Ecto neural progenitor cell (in vitro differentiated cells): ENCODE measurements at regions not wholly inside any gene's neighbourhood (a gene's known extent, or its start where the extent isn't known, plus 50 kb on each side); places are given as distances from the start of the nearest gene placed in this dataset.

Experiments used
- DNase-seq: peaks from one replicate; pipeline ENCODE4 v3.0.0-alpha.2; 2018; ENCODE audit warnings: low spot score

- DNase-seq = peak; percentile 38
These were observed 249.1 kb downstream of the C16orf95 start for GRCh38 chr16:87067836-87068761.

- DNase-seq = peak; percentile 45
These were observed 248.4 kb downstream of the C16orf95 start for GRCh38 chr16:87068762-87069150.

DNA sequence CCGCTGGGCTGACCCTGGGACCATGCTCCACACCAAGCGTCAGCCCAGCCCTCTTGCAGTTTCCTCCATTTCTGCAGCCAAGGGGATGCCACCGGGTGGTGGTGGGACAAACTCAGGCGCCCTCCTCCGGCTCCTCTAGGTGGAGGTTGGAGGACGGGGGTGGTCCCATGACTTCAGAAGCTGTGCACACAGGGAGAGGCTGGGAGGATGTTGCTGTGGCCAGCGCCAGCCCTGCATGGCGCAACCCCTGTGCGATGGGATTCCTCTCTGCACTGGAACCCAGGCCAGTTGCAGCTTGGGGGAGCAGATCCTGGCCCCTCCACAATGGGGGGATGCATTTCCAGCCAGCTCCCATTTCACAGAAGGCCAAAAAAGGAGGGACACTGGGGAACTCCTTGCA, 246.5 kb downstream of the C16orf95 start:
- peak; percentile 39 for DNase-seq

- DNase-seq = peak; percentile 39
These were observed 245.1 kb downstream of the C16orf95 start for GRCh38 chr16:87072101-87072500.

- DNase-seq = peak; percentile 47
These were observed 242.4 kb downstream of the C16orf95 start for GRCh38 chr16:87074641-87075318.

DNA sequence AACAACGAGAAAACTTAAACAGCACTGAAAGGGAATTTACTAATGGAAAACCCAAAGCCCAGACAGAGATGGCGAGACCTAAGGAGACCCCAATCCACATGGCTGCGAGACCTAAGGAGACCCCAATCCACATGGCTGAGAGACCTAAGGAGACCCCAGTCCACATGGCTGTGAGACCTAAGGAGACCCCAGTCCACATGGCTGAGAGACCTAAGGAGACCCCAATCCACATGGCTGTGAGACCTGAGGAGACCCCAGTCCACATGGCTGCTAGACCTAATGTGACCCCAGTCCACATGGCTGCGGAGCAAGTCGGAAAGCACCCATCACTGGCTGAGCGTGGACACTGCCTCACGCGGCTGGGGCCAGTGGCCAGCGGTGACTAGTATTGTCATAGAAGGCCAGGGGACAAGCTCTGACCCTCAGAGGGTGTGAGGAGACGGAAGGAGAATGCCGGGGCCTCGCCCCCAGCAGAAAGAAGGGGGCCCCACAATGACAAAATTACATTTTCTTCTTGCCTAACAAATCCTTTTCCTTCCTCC, 241.8 kb downstream of the C16orf95 start:
- peak; percentile 29 for DNase-seq

DNA sequence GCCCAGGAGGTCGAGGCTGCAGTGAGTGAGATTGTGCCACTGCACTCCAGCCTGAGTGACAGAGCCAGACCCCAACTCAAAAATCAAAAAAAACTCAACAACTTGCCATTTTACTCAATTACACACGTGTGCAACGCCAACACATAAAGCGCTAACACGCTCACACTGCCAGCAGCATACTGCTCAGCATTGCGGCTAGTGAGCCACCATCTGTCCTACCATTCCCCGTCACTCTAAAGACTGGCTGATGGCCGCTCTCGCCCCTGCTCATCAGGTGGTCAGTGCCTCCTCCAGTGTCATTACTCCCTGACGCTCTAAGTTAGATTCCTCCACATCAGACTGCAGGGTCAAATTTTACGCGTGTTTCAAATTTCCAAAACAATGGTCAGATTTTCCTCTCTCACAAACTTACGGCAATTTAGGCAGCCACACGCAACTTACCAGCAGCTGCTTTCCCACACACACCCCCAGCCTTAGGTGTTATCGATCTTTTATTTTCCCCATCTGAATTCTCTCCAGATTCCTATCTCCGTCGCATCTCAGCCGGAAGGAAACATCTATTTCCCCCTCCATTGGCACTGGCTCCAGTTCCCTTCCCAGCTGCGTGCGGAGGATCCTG, 240.8 kb downstream of the C16orf95 start:
- no peak for DNase-seq

DNA sequence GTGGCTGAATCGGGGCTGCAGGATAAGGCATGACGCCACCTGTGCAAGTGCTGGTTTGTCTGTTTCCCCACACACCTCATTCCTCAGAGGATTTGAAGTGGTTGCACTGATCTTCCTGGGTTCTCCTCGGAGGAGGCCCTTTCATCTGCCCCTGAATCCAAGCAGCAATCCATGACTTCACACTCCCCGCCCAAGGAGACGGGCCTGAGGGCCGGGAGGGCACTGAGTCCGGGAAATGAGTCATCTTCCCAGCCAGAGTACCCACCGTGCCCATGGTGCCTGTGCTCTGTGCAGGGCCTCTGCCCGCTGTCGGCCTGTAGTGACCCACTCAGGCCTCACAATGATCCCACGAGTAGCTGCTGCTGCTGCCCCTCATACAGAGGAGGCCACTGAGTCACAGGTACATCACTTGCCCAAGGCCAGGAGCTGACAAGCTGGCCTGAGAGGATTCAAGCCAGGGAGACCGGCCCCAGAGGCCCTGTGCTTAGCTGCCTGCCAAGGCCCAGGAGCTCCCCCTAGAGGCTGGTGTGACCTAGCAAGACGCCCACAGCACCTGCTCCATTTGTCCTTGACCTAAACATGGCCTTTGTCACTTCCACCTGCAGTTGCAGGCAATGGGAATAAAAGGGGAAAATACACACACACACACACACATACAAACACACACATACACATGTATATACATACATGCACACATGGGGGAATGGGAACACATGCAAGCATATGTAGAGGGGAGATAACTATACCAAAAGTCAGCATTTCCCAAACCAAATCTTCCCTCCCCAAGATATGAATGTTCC, 240.0 kb downstream of the C16orf95 start:
- peak; percentile 72 for DNase-seq

DNA sequence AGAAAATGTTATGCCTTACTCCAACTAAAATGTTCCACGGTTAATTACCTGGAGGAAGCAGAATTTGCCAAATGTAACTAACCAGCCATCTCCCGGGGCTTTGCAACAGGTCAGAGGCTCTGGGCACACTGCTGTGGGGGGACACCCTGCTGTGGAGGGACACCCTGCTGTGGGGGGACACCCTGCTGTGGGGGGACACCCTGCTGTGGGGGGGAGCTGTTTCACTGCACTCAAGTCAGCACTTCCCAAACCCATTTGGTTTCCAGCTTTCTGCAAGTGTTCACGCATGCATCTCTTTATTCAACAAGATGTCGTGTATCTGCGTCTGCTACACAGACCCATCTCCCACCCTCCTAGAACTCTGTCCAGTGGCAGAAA, 239.5 kb downstream of the C16orf95 start:
- DNase-seq = peak; percentile 38

GRCh38 chr16:87080571-87081167, 236.5 kb downstream of the C16orf95 start:
- DNase-seq = no peak

GRCh38 chr16:87085441-87085840, 231.8 kb downstream of the C16orf95 start:
- peak; percentile 20 for DNase-seq

- peak; percentile 14 for DNase-seq
These were observed 231.0 kb downstream of the C16orf95 start for GRCh38 chr16:87086156-87086555.

- no peak for DNase-seq
These were observed 230.6 kb downstream of the C16orf95 start for GRCh38 chr16:87086575-87086974.

- no peak for DNase-seq
These were observed 224.2 kb downstream of the C16orf95 start for GRCh38 chr16:87092958-87093357.

- DNase-seq = no peak
These were observed 223.2 kb downstream of the C16orf95 start for GRCh38 chr16:87093804-87094555.

- no peak for DNase-seq
These were observed 222.7 kb downstream of the C16orf95 start for GRCh38 chr16:87094556-87094865.

DNA sequence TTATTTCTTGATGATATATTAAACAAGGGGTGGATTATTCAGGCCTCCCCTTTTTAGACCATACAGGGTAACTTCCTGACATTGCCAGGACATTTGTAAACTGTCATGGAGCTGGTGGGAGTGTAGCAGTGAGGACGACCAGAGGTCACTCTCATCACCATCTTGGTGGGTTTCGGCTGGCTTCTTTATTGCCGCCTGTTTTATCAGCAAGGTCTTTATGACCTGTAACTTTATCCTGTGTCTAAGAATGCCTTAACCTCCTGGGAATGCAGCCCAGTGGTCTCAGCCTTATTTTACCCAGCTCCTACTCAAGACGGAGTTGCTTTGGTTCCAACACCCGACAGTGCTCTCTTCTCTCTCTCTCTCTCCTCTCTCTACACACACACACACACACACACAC, 221.9 kb downstream of the C16orf95 start:
- no peak for DNase-seq

DNA sequence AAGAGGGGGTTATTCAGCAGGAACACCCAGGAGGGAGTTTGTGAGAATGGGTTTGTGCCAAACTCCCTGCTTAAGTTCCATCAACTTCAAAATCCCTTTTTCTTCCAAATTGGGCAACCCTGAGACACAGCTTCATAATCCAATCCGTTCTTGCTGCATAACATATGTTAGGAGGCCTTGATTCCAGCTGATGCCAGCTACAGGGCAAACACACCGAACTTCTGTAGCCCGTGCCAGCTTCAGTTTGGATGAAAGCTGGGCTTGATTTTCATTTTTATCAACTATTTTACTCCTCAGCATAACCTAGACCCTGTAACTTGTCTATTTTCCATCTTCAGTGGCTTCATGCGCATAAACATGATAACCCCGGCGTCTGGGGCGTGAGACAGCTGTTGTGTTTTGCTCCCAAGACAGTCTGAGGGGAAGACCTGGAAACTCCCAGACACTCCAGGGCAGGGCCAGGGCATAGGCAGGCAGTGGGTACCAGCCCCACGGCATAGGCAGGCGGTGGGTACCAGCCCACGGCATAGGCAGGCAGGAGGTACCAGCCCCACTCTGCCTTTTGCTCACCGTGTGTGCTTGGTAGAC, 220.4 kb downstream of the C16orf95 start:
- DNase-seq = no peak

DNA sequence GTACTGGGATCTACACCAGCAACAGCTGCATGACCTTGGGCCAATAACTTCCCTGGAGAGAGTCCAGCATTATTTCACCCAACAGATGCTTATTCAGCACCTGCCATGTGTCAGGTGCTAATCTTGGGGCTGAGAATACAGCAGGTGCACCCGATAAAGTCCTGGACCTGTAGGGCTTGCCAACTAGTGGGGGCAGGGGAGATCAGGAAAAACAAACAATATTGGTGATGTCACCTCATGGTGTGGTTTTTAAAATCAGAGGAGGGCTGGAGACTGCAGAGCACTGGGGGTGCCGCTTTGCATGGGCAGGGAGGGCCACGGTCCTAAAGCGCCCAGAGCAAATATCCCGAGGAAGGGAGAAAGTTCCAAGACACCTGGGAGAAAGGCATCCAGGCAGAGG, 218.8 kb downstream of the C16orf95 start:
- DNase-seq = no peak

DNA sequence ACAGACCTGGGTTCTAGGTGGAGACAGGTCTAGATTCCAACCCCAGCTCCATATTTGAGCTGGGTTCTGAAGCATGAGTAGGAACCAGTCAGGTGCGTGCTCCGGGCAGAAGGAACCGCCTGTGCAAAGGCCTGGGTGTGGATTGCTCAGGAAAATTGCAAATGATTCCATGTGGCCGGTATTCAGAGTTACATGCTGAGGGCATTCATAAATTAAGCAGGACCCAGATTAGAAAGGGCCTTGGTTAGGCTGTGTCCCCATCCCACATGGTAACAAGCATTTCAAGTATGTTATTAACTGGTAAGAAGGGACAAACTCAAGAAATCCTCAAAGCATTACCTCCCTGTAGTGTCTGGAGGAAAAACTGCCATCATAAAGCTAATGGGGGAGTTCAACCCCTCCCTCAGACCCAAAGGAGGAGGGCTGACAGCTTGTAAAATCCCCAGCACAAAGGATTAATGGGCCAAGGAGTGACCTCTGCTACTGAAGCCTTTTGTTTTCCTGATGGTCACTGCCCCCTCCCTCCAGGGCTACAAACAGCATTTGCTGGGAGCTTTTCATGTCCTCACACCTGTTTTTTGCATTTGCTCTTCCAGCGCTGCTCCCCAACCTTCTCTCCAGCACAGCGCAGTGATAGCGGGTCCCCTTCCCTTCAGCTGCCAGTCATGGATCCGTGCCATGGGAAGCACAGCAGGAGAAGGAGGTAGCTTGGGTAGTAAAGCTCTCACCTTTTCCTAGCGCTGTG, 218.0 kb downstream of the C16orf95 start:
- DNase-seq = peak; percentile 68
